NB4 (cell line): ENCODE measurements at regions not wholly inside any gene's neighbourhood (a gene's known extent, or its start where the extent isn't known, plus 50 kb on each side); places are given as distances from the start of the nearest gene placed in this dataset.

Source experiments
- POLR2A ChIP-seq: IDR thresholded peaks from 2 replicates; pipeline ENCODE4 v1.6.1; 2011; ENCODE audit warnings: mild to moderate bottlenecking; ENCODE audit not compliant: insufficient read length; ENCODE audit errors: extremely low read depth
- TF ChIP-seq, protein P1 (sequence below): IDR thresholded peaks from one replicate; pipeline ENCODE4 v1.5.1; 2012; ENCODE audit warnings: low read depth, low read length

DNA sequence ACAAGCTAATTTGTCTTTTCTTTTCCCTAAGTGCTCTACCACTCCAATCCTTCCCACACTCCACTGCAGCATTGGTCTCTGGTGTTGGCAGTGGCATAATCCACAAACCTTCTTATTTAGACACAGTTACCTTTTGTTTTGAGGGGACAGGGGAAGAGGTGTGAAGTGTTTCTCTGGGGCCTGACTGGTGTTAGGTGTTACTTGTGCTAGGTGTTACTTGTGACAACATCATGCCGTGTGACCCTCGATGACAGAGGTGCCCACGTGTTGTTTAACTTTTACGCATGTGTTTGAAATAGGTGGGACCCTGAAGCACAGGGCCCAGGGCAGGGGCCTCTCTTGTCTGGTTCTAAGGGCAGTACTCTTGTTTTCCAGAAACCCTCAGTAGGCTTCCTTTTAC lies 70.5 kb upstream of the SPRY4 start:
- TF ChIP-seq, protein P1, sequence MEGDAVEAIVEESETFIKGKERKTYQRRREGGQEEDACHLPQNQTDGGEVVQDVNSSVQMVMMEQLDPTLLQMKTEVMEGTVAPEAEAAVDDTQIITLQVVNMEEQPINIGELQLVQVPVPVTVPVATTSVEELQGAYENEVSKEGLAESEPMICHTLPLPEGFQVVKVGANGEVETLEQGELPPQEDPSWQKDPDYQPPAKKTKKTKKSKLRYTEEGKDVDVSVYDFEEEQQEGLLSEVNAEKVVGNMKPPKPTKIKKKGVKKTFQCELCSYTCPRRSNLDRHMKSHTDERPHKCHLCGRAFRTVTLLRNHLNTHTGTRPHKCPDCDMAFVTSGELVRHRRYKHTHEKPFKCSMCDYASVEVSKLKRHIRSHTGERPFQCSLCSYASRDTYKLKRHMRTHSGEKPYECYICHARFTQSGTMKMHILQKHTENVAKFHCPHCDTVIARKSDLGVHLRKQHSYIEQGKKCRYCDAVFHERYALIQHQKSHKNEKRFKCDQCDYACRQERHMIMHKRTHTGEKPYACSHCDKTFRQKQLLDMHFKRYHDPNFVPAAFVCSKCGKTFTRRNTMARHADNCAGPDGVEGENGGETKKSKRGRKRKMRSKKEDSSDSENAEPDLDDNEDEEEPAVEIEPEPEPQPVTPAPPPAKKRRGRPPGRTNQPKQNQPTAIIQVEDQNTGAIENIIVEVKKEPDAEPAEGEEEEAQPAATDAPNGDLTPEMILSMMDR = no peak
- TF ChIP-seq POLR2A = no peak
